Neural cell (in vitro differentiated cells): ENCODE measurements at regions not wholly inside any gene's neighbourhood (a gene's known extent, or its start where the extent isn't known, plus 50 kb on each side); places are given as distances from the start of the nearest gene placed in this dataset.

ENCODE experiments used
- H2AFZ ChIP-seq: fragments of 200-600, 300-800 bp; sonication (generic), shearing (Covaris generic); 2 replicates; pipeline ENCODE4 v1.6.0; 2014; ENCODE audit warnings: low read depth, mild to moderate bottlenecking, antibody characterized with exemption, low read length, moderate library complexity
- H3F3A ChIP-seq: fragments of 200-600 bp; shearing (Covaris generic); 2 replicates; pipeline ENCODE4 v1.6.1; 2016; ENCODE audit warnings: mild to moderate bottlenecking, moderate library complexity, mixed read lengths, antibody characterized with exemption, low read length; ENCODE audit not compliant: insufficient read depth, poor library complexity, severe bottlenecking
- H3K27ac ChIP-seq: fragments of 200-600, 300-800 bp; sonication (generic), shearing (Covaris generic); 2 replicates; pipeline ENCODE4 v1.5.1; 2014; ENCODE audit warnings: mild to moderate bottlenecking, low read length, moderate library complexity
- H3K27me3 ChIP-seq: fragments of 300-800, 200-600 bp; sonication (generic), shearing (Covaris generic); 2 replicates; pipeline ENCODE4 v1.6.0; 2014; ENCODE audit warnings: mild to moderate bottlenecking, low read depth, low read length, moderate library complexity; ENCODE audit not compliant: insufficient read depth
- H3K36me3 ChIP-seq: fragments of 300-800, 200-600 bp; sonication (generic), shearing (Covaris generic); 2 replicates; pipeline ENCODE4 v1.5.1; 2014; ENCODE audit warnings: mild to moderate bottlenecking, antibody characterized with exemption, low read length, moderate library complexity; ENCODE audit not compliant: insufficient read depth
- H3K4me2 ChIP-seq: fragments of 300-800, 200-600 bp; sonication (generic), shearing (Covaris generic); 2 replicates; pipeline ENCODE4 v1.6.0; 2014; ENCODE audit warnings: mild to moderate bottlenecking, low read length
- H3K4me3 ChIP-seq: fragments of 300-800, 200-600 bp; sonication (generic), shearing (Covaris generic); 2 replicates; pipeline ENCODE4 v1.5.1; 2014; ENCODE audit warnings: mild to moderate bottlenecking, low read length, moderate library complexity
- H3K79me2 ChIP-seq: fragments of 200-600 bp; shearing (Covaris generic); replicated peaks from 2 replicates; pipeline ENCODE4 v1.6.0; 2014; ENCODE audit warnings: mild to moderate bottlenecking, low read length, moderate library complexity; ENCODE audit not compliant: insufficient read depth
- H3K9ac ChIP-seq: fragments of 300-800, 200-600 bp; sonication (generic), shearing (Covaris generic); 2 replicates; pipeline ENCODE4 v1.6.1; 2016; ENCODE audit warnings: mild to moderate bottlenecking, low read length, mixed read lengths
- H3K9me2 ChIP-seq: fragments of 200-600 bp; shearing (Covaris generic); 2 replicates; pipeline ENCODE4 v1.6.1; 2016; ENCODE audit warnings: mild to moderate bottlenecking, low read length, mixed read lengths; ENCODE audit not compliant: insufficient read depth
- H3K9me3 ChIP-seq: fragments of 200-600, 300-800 bp; sonication (generic), shearing (Covaris generic); 2 replicates; pipeline ENCODE4 v1.6.1; 2016; ENCODE audit warnings: mild to moderate bottlenecking, mixed run types, low read length, moderate library complexity, mixed read lengths
- H4K20me1 ChIP-seq: fragments of 200-600 bp; shearing (Covaris generic); 2 replicates; pipeline ENCODE4 v1.6.1; 2016; ENCODE audit warnings: mild to moderate bottlenecking, mixed run types; ENCODE audit not compliant: insufficient read depth
- EP300 ChIP-seq: fragments of 450-650 bp; conservative IDR thresholded peaks from 2 replicates; pipeline ENCODE4 v1.6.1; 2014; ENCODE audit warnings: antibody characterized with exemption, mild to moderate bottlenecking, moderate library complexity; ENCODE audit not compliant: poor library complexity, severe bottlenecking
- EZH2 ChIP-seq: fragments of 200-600, 300-800 bp; shearing (Covaris generic), sonication (generic); IDR thresholded peaks from 2 replicates; pipeline ENCODE4 v1.6.1; 2014; ENCODE audit warnings: antibody characterized with exemption, low read length, borderline replicate concordance, mild to moderate bottlenecking; ENCODE audit not compliant: insufficient read depth, poor library complexity, severe bottlenecking
- MXI1 ChIP-seq: fragments of 450-650 bp; conservative IDR thresholded peaks from 2 replicates; pipeline ENCODE4 v1.6.1; 2014; ENCODE audit warnings: antibody characterized with exemption, mild to moderate bottlenecking; ENCODE audit not compliant: poor library complexity, severe bottlenecking
- POLR2AphosphoS5 ChIP-seq: IDR thresholded peaks from 2 replicates; pipeline ENCODE4 v1.6.1; 2012
- RAD21 ChIP-seq: fragments of 450-650 bp; conservative IDR thresholded peaks from 2 replicates; pipeline ENCODE4 v1.6.1; 2014; ENCODE audit warnings: antibody characterized with exemption, mild to moderate bottlenecking, moderate library complexity
- SMC3 ChIP-seq: fragments of 450-650 bp; conservative IDR thresholded peaks from 2 replicates; pipeline ENCODE4 v1.6.1; 2014; ENCODE audit warnings: antibody characterized with exemption, mild to moderate bottlenecking, moderate library complexity; ENCODE audit not compliant: poor library complexity
- TAF1 ChIP-seq: IDR thresholded peaks from 2 replicates; pipeline ENCODE4 v1.6.1; 2012; ENCODE audit warnings: low read depth
- TF ChIP-seq, protein P1 (sequence below): fragments of 450-650 bp; IDR thresholded peaks from 2 replicates; pipeline ENCODE4 v1.5.1; 2014; ENCODE audit warnings: antibody characterized with exemption, mild to moderate bottlenecking, moderate library complexity; ENCODE audit not compliant: poor library complexity, severe bottlenecking
- TF ChIP-seq, protein P2 (sequence below): IDR thresholded peaks from 2 replicates; pipeline ENCODE4 v1.6.1; 2012; ENCODE audit warnings: borderline replicate concordance

DNA sequence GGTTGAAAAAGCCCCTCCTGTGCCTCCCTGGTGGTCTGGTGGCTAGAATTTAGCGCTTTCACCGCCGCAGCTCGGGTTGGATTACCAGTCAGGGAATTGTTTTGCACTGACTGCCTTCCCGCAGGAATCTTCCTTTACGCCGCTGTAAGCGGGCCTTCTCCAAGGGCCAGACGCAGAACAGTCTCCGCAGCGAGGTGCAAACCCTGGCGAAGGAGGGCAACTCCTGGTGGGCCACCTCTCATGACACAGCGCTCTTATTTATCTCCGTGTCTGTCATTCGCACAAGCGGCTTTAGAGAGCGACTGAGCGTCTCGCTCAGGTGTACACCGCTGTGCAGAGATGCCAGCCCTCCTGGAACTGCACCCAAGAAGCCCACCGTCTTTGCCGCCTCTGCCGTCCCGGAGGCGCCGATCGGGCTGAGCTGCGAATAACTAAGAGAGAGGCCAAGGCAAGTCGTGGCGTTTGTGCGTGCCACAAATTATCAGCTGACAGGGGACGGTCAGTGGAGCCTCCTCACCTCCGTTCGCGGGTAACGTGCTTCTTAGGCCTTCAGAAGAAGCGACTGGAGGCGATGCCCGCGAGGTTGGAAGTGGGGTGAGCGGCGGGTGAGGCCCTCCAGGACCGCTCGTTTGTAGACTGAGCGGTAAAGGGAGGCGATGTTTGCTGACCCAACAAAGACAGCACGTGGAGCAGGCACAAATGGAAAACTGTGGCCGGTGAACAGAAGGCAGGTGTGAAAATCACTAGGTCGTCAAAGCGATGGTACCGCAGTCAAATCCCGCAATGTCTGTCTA, 93.5 kb downstream of the PRKAB2 start:
- H2AFZ ChIP-seq = no peak overlapping the region
- TF ChIP-seq SMC3 (no peak), EP300 (no peak), TAF1 (no peak), POLR2AphosphoS5 (no peak), MXI1 (no peak), EZH2 (no peak), RAD21 (no peak)
- TF ChIP-seq, protein P1, sequence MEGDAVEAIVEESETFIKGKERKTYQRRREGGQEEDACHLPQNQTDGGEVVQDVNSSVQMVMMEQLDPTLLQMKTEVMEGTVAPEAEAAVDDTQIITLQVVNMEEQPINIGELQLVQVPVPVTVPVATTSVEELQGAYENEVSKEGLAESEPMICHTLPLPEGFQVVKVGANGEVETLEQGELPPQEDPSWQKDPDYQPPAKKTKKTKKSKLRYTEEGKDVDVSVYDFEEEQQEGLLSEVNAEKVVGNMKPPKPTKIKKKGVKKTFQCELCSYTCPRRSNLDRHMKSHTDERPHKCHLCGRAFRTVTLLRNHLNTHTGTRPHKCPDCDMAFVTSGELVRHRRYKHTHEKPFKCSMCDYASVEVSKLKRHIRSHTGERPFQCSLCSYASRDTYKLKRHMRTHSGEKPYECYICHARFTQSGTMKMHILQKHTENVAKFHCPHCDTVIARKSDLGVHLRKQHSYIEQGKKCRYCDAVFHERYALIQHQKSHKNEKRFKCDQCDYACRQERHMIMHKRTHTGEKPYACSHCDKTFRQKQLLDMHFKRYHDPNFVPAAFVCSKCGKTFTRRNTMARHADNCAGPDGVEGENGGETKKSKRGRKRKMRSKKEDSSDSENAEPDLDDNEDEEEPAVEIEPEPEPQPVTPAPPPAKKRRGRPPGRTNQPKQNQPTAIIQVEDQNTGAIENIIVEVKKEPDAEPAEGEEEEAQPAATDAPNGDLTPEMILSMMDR = no peak
- TF ChIP-seq, protein P2, sequence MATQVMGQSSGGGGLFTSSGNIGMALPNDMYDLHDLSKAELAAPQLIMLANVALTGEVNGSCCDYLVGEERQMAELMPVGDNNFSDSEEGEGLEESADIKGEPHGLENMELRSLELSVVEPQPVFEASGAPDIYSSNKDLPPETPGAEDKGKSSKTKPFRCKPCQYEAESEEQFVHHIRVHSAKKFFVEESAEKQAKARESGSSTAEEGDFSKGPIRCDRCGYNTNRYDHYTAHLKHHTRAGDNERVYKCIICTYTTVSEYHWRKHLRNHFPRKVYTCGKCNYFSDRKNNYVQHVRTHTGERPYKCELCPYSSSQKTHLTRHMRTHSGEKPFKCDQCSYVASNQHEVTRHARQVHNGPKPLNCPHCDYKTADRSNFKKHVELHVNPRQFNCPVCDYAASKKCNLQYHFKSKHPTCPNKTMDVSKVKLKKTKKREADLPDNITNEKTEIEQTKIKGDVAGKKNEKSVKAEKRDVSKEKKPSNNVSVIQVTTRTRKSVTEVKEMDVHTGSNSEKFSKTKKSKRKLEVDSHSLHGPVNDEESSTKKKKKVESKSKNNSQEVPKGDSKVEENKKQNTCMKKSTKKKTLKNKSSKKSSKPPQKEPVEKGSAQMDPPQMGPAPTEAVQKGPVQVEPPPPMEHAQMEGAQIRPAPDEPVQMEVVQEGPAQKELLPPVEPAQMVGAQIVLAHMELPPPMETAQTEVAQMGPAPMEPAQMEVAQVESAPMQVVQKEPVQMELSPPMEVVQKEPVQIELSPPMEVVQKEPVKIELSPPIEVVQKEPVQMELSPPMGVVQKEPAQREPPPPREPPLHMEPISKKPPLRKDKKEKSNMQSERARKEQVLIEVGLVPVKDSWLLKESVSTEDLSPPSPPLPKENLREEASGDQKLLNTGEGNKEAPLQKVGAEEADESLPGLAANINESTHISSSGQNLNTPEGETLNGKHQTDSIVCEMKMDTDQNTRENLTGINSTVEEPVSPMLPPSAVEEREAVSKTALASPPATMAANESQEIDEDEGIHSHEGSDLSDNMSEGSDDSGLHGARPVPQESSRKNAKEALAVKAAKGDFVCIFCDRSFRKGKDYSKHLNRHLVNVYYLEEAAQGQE = no peak
- H3K4me2 ChIP-seq = no peak overlapping the region
- no peaks in the 10 kb centered on the region for H3K36me3 ChIP-seq
- no peaks in the 10 kb centered on the region for H4K20me1 ChIP-seq
- peaks cover 19% of the 10 kb centered on the region for H3K9me3 ChIP-seq
- H3K4me3 ChIP-seq = peak overlapping the region; percentile 56
- H3K9me2 ChIP-seq = no peaks in the 10 kb centered on the region
- H3K9ac ChIP-seq = no peak overlapping the region
- peaks cover 100% of the 10 kb centered on the region for H3K27me3 ChIP-seq
- no peaks in the 10 kb centered on the region for H3K79me2 ChIP-seq
- H3F3A ChIP-seq = no peaks in the 10 kb centered on the region
- H3K27ac ChIP-seq = no peak overlapping the region

DNA sequence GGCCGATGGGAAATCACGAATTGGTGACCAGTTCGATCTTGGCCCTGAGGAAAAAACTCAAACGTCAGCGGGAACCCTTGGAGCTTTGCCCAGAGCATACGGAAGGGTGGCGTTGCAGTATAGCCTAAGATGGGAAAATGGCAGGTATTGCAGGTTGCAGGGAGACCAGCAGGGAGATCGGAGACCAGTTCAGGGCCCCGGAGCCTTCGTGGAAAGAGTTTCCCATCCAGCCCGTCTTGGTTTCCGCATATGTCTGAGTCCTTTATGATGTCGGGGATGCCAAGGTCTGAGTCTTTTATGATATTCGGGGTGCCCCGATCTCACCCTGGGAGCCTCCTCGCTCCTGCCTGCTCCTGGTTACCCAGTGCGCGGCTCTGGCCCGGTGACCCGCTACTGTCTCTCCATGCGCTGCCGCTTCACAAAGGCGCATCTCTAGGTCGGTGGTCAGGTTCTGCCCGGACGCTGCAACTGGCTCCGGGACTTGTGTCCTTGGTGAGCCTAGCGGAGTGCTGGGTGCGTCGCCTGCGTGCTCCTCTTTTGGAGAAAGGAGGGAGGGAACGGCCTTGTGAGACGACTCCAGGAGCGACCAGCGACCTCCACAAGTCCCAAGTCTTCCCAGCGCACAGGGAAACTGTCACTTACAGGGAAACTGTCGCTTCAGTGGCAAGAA, 94.2 kb downstream of the PRKAB2 start:
- H3K9me2 ChIP-seq = no peaks in the 10 kb centered on the region
- H3K9ac ChIP-seq = no peak overlapping the region
- H3K4me3 ChIP-seq = peak overlapping the region; percentile 56
- H3K27ac ChIP-seq = no peak overlapping the region
- no peaks in the 10 kb centered on the region for H3F3A ChIP-seq
- H3K79me2 ChIP-seq = no peaks in the 10 kb centered on the region
- H3K27me3 ChIP-seq = peaks cover 100% of the 10 kb centered on the region
- TF ChIP-seq, protein P1 = no peak
- TF ChIP-seq EZH2 = peak; percentile 56
- TF ChIP-seq, protein P2 = no peak
- TF ChIP-seq TAF1 = no peak
- no peak for TF ChIP-seq MXI1
- no peak for TF ChIP-seq EP300
- H4K20me1 ChIP-seq = no peaks in the 10 kb centered on the region
- no peaks in the 10 kb centered on the region for H3K36me3 ChIP-seq
- H3K4me2 ChIP-seq = no peak overlapping the region
- peaks cover 21% of the 10 kb centered on the region for H3K9me3 ChIP-seq
- no peak overlapping the region for H2AFZ ChIP-seq
